ENCODE measurements at regions not wholly inside any gene's neighbourhood (a gene's known extent, or its start where the extent isn't known, plus 50 kb on each side); places are given as distances from the start of the nearest gene placed in this dataset.

DNA sequence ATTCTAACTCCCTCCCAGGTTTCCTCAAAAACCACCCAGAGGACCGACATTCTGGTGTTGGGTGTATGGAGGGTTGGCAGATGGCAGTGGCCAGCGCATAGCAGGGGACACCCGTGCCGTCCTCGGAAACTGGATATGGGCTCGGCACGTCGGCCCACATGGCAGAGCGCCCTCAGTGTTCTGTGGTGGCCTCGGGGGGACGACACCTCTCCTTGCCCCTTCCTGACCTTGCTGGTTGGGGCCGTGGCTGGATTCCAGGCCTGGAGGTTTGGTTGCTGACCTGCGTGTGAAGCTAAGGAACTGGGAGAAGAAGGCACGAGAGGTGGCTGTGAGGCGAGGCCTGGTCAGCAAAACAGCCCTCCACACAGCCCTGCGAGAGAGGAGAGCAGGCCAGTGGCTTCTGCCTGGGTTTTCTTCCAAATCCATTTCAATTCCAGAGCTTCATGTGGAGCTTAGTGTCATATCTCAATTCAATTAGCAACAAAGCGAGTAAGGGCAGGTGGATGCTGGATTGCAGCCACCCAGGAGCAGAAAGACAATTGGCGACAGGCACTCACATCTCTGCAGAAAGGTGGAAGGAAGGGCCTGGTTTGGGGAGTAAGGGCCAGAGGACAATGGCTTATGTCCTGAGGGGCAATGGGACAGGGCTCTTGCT lies 478.4 kb downstream of the BRD1 start:
- Mint-ChIP-seq H3K36me3 (ENCODE audit: low read depth) (no peaks in the 10 kb centered on the region; the same call in 2 of the 3 replicates), H3K27ac (no peak overlapping the region), H3K4me1 (peaks cover 4% of the 10 kb centered on the region; the same call in 2 of the 3 replicates), H3K27me3 (ENCODE audit: insufficient read depth, low read depth, poor library complexity) (peaks cover 11% of the 10 kb centered on the region), H3K4me3 (no peak overlapping the region), H3K9me3 (no peaks in the 10 kb centered on the region)
- no peaks in the 10 kb centered on the region for H3K4me1 ChIP-seq (ENCODE audit: insufficient read depth)
- ATAC-seq: no peak
- no peaks in the 10 kb centered on the region for H3K9me2 ChIP-seq (ENCODE audit: insufficient read depth)
- H3K79me2 ChIP-seq (replicated peaks; ENCODE audit: insufficient read depth): no peaks in the 10 kb centered on the region
- no peak for TF ChIP-seq EZH2phosphoT487 (IDR thresholded peaks at IDR 0.05; ENCODE audit: unreplicated experiment)
- TF ChIP-seq, protein P1, sequence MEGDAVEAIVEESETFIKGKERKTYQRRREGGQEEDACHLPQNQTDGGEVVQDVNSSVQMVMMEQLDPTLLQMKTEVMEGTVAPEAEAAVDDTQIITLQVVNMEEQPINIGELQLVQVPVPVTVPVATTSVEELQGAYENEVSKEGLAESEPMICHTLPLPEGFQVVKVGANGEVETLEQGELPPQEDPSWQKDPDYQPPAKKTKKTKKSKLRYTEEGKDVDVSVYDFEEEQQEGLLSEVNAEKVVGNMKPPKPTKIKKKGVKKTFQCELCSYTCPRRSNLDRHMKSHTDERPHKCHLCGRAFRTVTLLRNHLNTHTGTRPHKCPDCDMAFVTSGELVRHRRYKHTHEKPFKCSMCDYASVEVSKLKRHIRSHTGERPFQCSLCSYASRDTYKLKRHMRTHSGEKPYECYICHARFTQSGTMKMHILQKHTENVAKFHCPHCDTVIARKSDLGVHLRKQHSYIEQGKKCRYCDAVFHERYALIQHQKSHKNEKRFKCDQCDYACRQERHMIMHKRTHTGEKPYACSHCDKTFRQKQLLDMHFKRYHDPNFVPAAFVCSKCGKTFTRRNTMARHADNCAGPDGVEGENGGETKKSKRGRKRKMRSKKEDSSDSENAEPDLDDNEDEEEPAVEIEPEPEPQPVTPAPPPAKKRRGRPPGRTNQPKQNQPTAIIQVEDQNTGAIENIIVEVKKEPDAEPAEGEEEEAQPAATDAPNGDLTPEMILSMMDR (conservative IDR thresholded peaks at IDR 0.05; ENCODE audit: low read depth in 2 of 2): no peak
- TF ChIP-seq, protein P2, sequence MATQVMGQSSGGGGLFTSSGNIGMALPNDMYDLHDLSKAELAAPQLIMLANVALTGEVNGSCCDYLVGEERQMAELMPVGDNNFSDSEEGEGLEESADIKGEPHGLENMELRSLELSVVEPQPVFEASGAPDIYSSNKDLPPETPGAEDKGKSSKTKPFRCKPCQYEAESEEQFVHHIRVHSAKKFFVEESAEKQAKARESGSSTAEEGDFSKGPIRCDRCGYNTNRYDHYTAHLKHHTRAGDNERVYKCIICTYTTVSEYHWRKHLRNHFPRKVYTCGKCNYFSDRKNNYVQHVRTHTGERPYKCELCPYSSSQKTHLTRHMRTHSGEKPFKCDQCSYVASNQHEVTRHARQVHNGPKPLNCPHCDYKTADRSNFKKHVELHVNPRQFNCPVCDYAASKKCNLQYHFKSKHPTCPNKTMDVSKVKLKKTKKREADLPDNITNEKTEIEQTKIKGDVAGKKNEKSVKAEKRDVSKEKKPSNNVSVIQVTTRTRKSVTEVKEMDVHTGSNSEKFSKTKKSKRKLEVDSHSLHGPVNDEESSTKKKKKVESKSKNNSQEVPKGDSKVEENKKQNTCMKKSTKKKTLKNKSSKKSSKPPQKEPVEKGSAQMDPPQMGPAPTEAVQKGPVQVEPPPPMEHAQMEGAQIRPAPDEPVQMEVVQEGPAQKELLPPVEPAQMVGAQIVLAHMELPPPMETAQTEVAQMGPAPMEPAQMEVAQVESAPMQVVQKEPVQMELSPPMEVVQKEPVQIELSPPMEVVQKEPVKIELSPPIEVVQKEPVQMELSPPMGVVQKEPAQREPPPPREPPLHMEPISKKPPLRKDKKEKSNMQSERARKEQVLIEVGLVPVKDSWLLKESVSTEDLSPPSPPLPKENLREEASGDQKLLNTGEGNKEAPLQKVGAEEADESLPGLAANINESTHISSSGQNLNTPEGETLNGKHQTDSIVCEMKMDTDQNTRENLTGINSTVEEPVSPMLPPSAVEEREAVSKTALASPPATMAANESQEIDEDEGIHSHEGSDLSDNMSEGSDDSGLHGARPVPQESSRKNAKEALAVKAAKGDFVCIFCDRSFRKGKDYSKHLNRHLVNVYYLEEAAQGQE (IDR thresholded peaks at IDR 0.05; ENCODE audit: unreplicated experiment): no peak
- TF ChIP-seq JUNB (IDR thresholded peaks at IDR 0.05; ENCODE audit: unreplicated experiment): no peak
- TF ChIP-seq NANOG (IDR thresholded peaks at IDR 0.05; ENCODE audit: borderline replicate concordance): no peak
- TF ChIP-seq, protein P3, sequence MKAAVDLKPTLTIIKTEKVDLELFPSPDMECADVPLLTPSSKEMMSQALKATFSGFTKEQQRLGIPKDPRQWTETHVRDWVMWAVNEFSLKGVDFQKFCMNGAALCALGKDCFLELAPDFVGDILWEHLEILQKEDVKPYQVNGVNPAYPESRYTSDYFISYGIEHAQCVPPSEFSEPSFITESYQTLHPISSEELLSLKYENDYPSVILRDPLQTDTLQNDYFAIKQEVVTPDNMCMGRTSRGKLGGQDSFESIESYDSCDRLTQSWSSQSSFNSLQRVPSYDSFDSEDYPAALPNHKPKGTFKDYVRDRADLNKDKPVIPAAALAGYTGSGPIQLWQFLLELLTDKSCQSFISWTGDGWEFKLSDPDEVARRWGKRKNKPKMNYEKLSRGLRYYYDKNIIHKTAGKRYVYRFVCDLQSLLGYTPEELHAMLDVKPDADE (IDR thresholded peaks at IDR 0.05): no peak
- no peak for TF ChIP-seq STAT1 (IDR thresholded peaks at IDR 0.05; ENCODE audit: unreplicated experiment)
- TF ChIP-seq, protein P4, sequence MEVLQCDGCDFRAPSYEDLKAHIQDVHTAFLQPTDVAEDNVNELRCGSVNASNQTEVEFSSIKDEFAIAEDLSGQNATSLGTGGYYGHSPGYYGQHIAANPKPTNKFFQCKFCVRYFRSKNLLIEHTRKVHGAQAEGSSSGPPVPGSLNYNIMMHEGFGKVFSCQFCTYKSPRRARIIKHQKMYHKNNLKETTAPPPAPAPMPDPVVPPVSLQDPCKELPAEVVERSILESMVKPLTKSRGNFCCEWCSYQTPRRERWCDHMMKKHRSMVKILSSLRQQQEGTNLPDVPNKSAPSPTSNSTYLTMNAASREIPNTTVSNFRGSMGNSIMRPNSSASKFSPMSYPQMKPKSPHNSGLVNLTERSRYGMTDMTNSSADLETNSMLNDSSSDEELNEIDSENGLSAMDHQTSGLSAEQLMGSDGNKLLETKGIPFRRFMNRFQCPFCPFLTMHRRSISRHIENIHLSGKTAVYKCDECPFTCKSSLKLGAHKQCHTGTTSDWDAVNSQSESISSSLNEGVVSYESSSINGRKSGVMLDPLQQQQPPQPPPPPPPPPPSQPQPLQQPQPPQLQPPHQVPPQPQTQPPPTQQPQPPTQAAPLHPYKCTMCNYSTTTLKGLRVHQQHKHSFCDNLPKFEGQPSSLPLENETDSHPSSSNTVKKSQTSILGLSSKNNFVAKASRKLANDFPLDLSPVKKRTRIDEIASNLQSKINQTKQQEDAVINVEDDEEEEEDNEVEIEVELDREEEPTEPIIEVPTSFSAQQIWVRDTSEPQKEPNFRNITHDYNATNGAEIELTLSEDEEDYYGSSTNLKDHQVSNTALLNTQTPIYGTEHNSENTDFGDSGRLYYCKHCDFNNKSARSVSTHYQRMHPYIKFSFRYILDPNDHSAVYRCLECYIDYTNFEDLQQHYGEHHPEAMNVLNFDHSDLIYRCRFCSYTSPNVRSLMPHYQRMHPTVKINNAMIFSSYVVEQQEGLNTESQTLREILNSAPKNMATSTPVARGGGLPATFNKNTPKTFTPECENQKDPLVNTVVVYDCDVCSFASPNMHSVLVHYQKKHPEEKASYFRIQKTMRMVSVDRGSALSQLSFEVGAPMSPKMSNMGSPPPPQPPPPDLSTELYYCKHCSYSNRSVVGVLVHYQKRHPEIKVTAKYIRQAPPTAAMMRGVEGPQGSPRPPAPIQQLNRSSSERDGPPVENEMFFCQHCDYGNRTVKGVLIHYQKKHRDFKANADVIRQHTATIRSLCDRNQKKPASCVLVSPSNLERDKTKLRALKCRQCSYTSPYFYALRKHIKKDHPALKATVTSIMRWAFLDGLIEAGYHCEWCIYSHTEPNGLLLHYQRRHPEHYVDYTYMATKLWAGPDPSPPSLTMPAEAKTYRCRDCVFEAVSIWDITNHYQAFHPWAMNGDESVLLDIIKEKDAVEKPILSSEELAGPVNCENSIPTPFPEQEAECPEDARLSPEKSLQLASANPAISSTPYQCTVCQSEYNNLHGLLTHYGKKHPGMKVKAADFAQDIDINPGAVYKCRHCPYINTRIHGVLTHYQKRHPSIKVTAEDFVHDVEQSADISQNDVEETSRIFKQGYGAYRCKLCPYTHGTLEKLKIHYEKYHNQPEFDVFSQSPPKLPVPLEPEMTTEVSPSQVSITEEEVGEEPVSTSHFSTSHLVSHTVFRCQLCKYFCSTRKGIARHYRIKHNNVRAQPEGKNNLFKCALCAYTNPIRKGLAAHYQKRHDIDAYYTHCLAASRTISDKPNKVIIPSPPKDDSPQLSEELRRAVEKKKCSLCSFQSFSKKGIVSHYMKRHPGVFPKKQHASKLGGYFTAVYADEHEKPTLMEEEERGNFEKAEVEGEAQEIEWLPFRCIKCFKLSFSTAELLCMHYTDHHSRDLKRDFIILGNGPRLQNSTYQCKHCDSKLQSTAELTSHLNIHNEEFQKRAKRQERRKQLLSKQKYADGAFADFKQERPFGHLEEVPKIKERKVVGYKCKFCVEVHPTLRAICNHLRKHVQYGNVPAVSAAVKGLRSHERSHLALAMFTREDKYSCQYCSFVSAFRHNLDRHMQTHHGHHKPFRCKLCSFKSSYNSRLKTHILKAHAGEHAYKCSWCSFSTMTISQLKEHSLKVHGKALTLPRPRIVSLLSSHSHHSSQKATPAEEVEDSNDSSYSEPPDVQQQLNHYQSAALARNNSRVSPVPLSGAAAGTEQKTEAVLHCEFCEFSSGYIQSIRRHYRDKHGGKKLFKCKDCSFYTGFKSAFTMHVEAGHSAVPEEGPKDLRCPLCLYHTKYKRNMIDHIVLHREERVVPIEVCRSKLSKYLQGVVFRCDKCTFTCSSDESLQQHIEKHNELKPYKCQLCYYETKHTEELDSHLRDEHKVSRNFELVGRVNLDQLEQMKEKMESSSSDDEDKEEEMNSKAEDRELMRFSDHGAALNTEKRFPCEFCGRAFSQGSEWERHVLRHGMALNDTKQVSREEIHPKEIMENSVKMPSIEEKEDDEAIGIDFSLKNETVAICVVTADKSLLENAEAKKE (CRISPR knock-in tag; IDR thresholded peaks at IDR 0.05): no peak
- TF ChIP-seq ZNF114 (CRISPR knock-in tag; IDR thresholded peaks at IDR 0.05): no peak
- no peaks in the 10 kb centered on the region for H4K20me1 ChIP-seq (replicated peaks; ENCODE audit: insufficient read depth)
- no peaks in the 10 kb centered on the region for H3F3A ChIP-seq (replicated peaks; ENCODE audit: low read depth)
- H3K4me3 ChIP-seq: no peak overlapping the region
- H3K27ac ChIP-seq (ENCODE audit: low read depth): no peak overlapping the region
- H2AFZ ChIP-seq: no peak overlapping the region
- DNase-seq (ENCODE audit: low spot score): no peak
- H3K4me2 ChIP-seq: no peak overlapping the region
- no peaks in the 10 kb centered on the region for H3K36me3 ChIP-seq (ENCODE audit: insufficient read depth)
- no peaks in the 10 kb centered on the region for H3K27me3 ChIP-seq (ENCODE audit: insufficient read depth)

All from GM23338 (cell line).